ENCODE measurements at regions not wholly inside any gene's neighbourhood (a gene's known extent, or its start where the extent isn't known, plus 50 kb on each side); places are given as distances from the start of the nearest gene placed in this dataset.

GRCh38 chr20:40606660-40607059 is 82.4 kb downstream of the MAFB start:
- TF ChIP-seq CTCF (IDR thresholded peaks at IDR 0.05; ENCODE audit: borderline replicate concordance, control extremely low read depth, extremely low read depth, insufficient read depth, missing control alignments), result no peak
- in situ Hi-C loops (cut with MboI; ENCODE audit: low sequenced_read_pairs, unreplicated experiment), result no loop called here
- DNase-seq (ENCODE audit: low spot score), result no peak

- TF ChIP-seq CTCF (IDR thresholded peaks at IDR 0.05; ENCODE audit: borderline replicate concordance, control extremely low read depth, extremely low read depth, insufficient read depth, missing control alignments), result no peak
- in situ Hi-C loops (cut with MboI; ENCODE audit: low sequenced_read_pairs, unreplicated experiment), result no loop called here
- no peak for DNase-seq (ENCODE audit: low spot score)
Measured at GRCh38 chr20:40606237-40606636, 82.8 kb downstream of the MAFB start.

GRCh38 chr20:40604416-40604815 is 84.6 kb downstream of the MAFB start:
- DNase-seq (ENCODE audit: low spot score), result no peak
- no peak for TF ChIP-seq CTCF (IDR thresholded peaks at IDR 0.05; ENCODE audit: borderline replicate concordance, control extremely low read depth, extremely low read depth, insufficient read depth, missing control alignments)
- in situ Hi-C loops (cut with MboI; ENCODE audit: low sequenced_read_pairs, unreplicated experiment), result no loop called here

GRCh38 chr20:40603057-40603651 is 85.9 kb downstream of the MAFB start:
- no peak for DNase-seq (ENCODE audit: low spot score)
- in situ Hi-C loops (cut with MboI; ENCODE audit: low sequenced_read_pairs, unreplicated experiment), result no loop called here
- TF ChIP-seq CTCF (IDR thresholded peaks at IDR 0.05; ENCODE audit: borderline replicate concordance, control extremely low read depth, extremely low read depth, insufficient read depth, missing control alignments), result no peak

- TF ChIP-seq CTCF (IDR thresholded peaks at IDR 0.05; ENCODE audit: borderline replicate concordance, control extremely low read depth, extremely low read depth, insufficient read depth, missing control alignments), result no peak
- no peak for DNase-seq (ENCODE audit: low spot score)
- in situ Hi-C loops (cut with MboI; ENCODE audit: low sequenced_read_pairs, unreplicated experiment), result no loop called here
Measured at GRCh38 chr20:40602381-40602780, 86.7 kb downstream of the MAFB start.

GRCh38 chr20:40600441-40601219 is 88.4 kb downstream of the MAFB start:
- in situ Hi-C loops (cut with MboI; ENCODE audit: low sequenced_read_pairs, unreplicated experiment), result no loop called here
- DNase-seq (ENCODE audit: low spot score), result no peak
- no peak for TF ChIP-seq CTCF (IDR thresholded peaks at IDR 0.05; ENCODE audit: borderline replicate concordance, control extremely low read depth, extremely low read depth, insufficient read depth, missing control alignments)
